Calu3 (cell line): ENCODE measurements at regions not wholly inside any gene's neighbourhood (a gene's known extent, or its start where the extent isn't known, plus 50 kb on each side); places are given as distances from the start of the nearest gene placed in this dataset.

Source experiments
- BruUV-seq: library from RNA; stranded (reverse); fragments of 400-500 nt; replicated peaks from 2 replicates; lab custom pipeline; 2021; lab: Mats Ljungman, UMichigan
- CTCF ChIA-PET: fragments of 300-600 bp; sonication (Branson Sonifier 250); formaldehyde crosslinking; loops from one replicate; lab custom pipeline; 2022; ENCODE audit warnings: antibody characterized with exemption; lab: Charles Lee
- DNase-seq: peaks from one replicate; pipeline ENCODE4 v3.0.0; 2022
- H3K27ac Mint-ChIP-seq: one replicate; pipeline ENCODE4 v1.8.0; 2022; ENCODE audit warnings: mixed read lengths; ENCODE audit not compliant: unreplicated experiment
- H3K27me3 Mint-ChIP-seq: one replicate; pipeline ENCODE4 v1.8.0; 2022; ENCODE audit warnings: mixed read lengths; ENCODE audit not compliant: unreplicated experiment
- H3K36me3 Mint-ChIP-seq: one replicate; pipeline ENCODE4 v1.8.0; 2022; ENCODE audit warnings: mild to moderate bottlenecking, moderate library complexity, mixed read lengths; ENCODE audit not compliant: insufficient read depth, unreplicated experiment
- H3K4me1 Mint-ChIP-seq: one replicate; pipeline ENCODE4 v1.8.0; 2022; ENCODE audit warnings: mild to moderate bottlenecking, low read depth, mixed read lengths; ENCODE audit not compliant: unreplicated experiment
- H3K4me3 Mint-ChIP-seq: one replicate; pipeline ENCODE4 v1.8.0; 2022; ENCODE audit warnings: mild to moderate bottlenecking, low read depth, moderate library complexity, mixed read lengths; ENCODE audit not compliant: unreplicated experiment
- H3K9me3 Mint-ChIP-seq: one replicate; pipeline ENCODE4 v1.8.0; 2022; ENCODE audit warnings: low read depth, mixed read lengths; ENCODE audit not compliant: unreplicated experiment
- intact Hi-C: fragments of 100-400 bp; cut with micrococcal nuclease; formaldehyde crosslinking; loops from one replicate; pipeline ENCODE4 v1.10.0; 2022; ENCODE audit not compliant: unreplicated experiment
- TF ChIP-seq, protein P1 (sequence below): fragments of 200-600 bp; IDR thresholded peaks from one replicate; pipeline ENCODE4 v1.8.0; 2022; ENCODE audit warnings: antibody characterized with exemption; ENCODE audit not compliant: unreplicated experiment

- no peaks in the 10 kb centered on the region for H3K4me1 Mint-ChIP-seq
- no peaks in the 10 kb centered on the region for H3K36me3 Mint-ChIP-seq
- H3K4me3 Mint-ChIP-seq = no peak overlapping the region
- H3K27ac Mint-ChIP-seq = no peak overlapping the region
- no TSS peak for BruUV-seq
- peaks cover 2% of the 10 kb centered on the region for H3K9me3 Mint-ChIP-seq
- intact Hi-C loops = no loop called here
- TF ChIP-seq, protein P1, sequence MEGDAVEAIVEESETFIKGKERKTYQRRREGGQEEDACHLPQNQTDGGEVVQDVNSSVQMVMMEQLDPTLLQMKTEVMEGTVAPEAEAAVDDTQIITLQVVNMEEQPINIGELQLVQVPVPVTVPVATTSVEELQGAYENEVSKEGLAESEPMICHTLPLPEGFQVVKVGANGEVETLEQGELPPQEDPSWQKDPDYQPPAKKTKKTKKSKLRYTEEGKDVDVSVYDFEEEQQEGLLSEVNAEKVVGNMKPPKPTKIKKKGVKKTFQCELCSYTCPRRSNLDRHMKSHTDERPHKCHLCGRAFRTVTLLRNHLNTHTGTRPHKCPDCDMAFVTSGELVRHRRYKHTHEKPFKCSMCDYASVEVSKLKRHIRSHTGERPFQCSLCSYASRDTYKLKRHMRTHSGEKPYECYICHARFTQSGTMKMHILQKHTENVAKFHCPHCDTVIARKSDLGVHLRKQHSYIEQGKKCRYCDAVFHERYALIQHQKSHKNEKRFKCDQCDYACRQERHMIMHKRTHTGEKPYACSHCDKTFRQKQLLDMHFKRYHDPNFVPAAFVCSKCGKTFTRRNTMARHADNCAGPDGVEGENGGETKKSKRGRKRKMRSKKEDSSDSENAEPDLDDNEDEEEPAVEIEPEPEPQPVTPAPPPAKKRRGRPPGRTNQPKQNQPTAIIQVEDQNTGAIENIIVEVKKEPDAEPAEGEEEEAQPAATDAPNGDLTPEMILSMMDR = no peak
- no peaks in the 10 kb centered on the region for H3K27me3 Mint-ChIP-seq
- no peak for DNase-seq
- CTCF ChIA-PET = no interaction called here
Measured at GRCh38 chr3:104582092-104582491, 784.6 kb upstream of the ALCAM start.

DNA sequence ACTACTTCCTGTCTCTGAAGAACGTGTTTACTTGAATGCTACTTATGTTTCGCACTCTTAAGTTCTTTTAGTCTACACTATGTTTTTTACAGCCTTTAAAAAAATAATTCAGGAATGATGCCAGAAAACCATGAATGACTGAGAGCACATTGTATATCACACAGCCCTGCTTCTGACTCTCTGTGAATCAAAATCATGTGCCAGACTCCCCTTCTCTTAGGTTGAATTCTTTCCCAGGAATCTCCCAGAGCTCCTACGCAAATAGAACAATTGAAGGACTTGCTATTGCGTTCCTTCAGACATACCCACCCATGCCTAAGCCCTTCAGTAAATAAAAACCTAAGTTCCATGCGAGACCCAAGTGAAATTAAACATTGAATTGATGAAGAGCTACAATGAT, 782.0 kb upstream of the ALCAM start:
- Mint-ChIP-seq H3K4me1 (no peaks in the 10 kb centered on the region), H3K9me3 (peaks cover 2% of the 10 kb centered on the region), H3K27ac (no peak overlapping the region), H3K36me3 (no peaks in the 10 kb centered on the region), H3K4me3 (no peak overlapping the region), H3K27me3 (no peaks in the 10 kb centered on the region)
- CTCF ChIA-PET = no interaction called here
- intact Hi-C loops = no loop called here
- TF ChIP-seq, protein P1 = no peak
- no peak for DNase-seq
- BruUV-seq = no TSS peak

DNA sequence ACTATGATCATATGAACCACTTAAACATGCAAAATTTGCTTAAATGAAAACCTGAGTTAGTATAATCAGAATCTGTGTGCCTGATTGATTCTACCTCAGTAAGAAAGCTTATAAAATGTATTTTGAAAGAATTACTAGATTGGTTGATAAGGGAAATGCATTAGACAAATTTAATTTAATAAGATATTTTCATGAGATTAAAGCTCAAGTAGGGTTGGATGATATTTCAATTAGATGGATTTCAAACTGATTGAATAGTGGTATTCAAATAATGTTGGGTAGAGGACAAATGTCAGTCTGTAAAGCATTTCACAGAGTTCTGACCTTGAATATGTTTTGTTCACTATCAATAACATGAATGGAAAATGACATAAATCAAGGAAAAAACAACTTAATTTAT, 780.4 kb upstream of the ALCAM start:
- Mint-ChIP-seq H3K4me1 (no peaks in the 10 kb centered on the region), H3K9me3 (peaks cover 2% of the 10 kb centered on the region), H3K4me3 (no peak overlapping the region), H3K27me3 (no peaks in the 10 kb centered on the region), H3K27ac (no peak overlapping the region), H3K36me3 (no peaks in the 10 kb centered on the region)
- no TSS peak for BruUV-seq
- intact Hi-C loops = no loop called here
- CTCF ChIA-PET = no interaction called here
- DNase-seq = no peak
- TF ChIP-seq, protein P1 = no peak

GRCh38 chr3:104588442-104588841, 778.3 kb upstream of the ALCAM start:
- Mint-ChIP-seq H3K4me3 (no peak overlapping the region), H3K36me3 (no peaks in the 10 kb centered on the region), H3K27me3 (no peaks in the 10 kb centered on the region), H3K4me1 (no peaks in the 10 kb centered on the region), H3K9me3 (no peaks in the 10 kb centered on the region), H3K27ac (peak overlapping the region; percentile 4)
- intact Hi-C loops = no loop called here
- no peak for DNase-seq
- TF ChIP-seq, protein P1 = no peak
- BruUV-seq = no TSS peak
- CTCF ChIA-PET = no interaction called here
